HepG2 (cell line): ENCODE measurements at regions not wholly inside any gene's neighbourhood (a gene's known extent, or its start where the extent isn't known, plus 50 kb on each side); places are given as distances from the start of the nearest gene placed in this dataset.

Experiments
- CTCF ChIP-seq: sonication (generic); formaldehyde crosslinking; IDR thresholded peaks from 2 replicates; pipeline ENCODE4 v1.5.0; 2020; ENCODE audit warnings: mild to moderate bottlenecking, missing genetic modification reagents, moderate library complexity
- EZH2 ChIP-seq: conservative IDR thresholded peaks from 2 replicates; pipeline ENCODE4 v1.6.1; 2012; ENCODE audit warnings: mild to moderate bottlenecking, low read depth, low read length, moderate library complexity
- FOXK2 ChIP-seq: fragments of 450-650 bp; IDR thresholded peaks from 2 replicates; pipeline ENCODE4 v1.6.1; 2016
- MAZ ChIP-seq, 2 experiments: sonication (generic) in 1 of 2; formaldehyde crosslinking in 1 of 2; IDR thresholded peaks; 2 replicates each; pipeline versions ENCODE4 v1.5.0 to v1.6.1; 2012 to 2020; ENCODE audit warnings: low read depth in 2 of 2, mild to moderate bottlenecking in 2 of 2, borderline replicate concordance in 1 of 2, improper control_type of control experiment in 1 of 2, low read length in 1 of 2, missing genetic modification reagents in 1 of 2, moderate library complexity in 1 of 2
- NFKB2 ChIP-seq: sonication (generic); formaldehyde crosslinking; IDR thresholded peaks from 2 replicates; pipeline ENCODE4 v1.4.0; 2020; ENCODE audit warnings: missing genetic modification reagents, borderline replicate concordance
- PITX1 ChIP-seq: sonication (generic); formaldehyde crosslinking; IDR thresholded peaks from 2 replicates; pipeline ENCODE4 v1.5.1; 2020; ENCODE audit warnings: mild to moderate bottlenecking, missing genetic modification reagents
- TCF12 ChIP-seq, 2 experiments: fragments of 450-650 bp in 1 of 2; sonication (generic) in 1 of 2; formaldehyde crosslinking in 1 of 2; IDR thresholded peaks; 2 replicates each; pipeline versions ENCODE4 v1.6.1 to v1.8.0; 2017 to 2022; ENCODE audit warnings: antibody characterized with exemption in 1 of 2, mild to moderate bottlenecking in 1 of 2, missing genetic modification reagents in 1 of 2, moderate library complexity in 1 of 2
- YY1 ChIP-seq: IDR thresholded peaks from 2 replicates; pipeline ENCODE4 v1.6.1; 2011; ENCODE audit warnings: low read length, low read depth, moderate library complexity, mild to moderate bottlenecking; ENCODE audit not compliant: insufficient read depth, insufficient replicate concordance
- ZBTB39 ChIP-seq: sonication (generic); formaldehyde crosslinking; IDR thresholded peaks from 2 replicates; pipeline ENCODE4 v1.5.0; 2020; ENCODE audit warnings: missing genetic modification reagents

GRCh38 chrX:3950373-3950772, 236.9 kb upstream of the PRKX start:
- no peak for TF ChIP-seq CTCF (CRISPR knock-in tag)
- TF ChIP-seq NFKB2 (CRISPR knock-in tag): no peak
- TF ChIP-seq EZH2: no peak
- no peak for TF ChIP-seq FOXK2
- no peak for TF ChIP-seq PITX1 (CRISPR knock-in tag)
- no peak for TF ChIP-seq YY1
- no peak for TF ChIP-seq ZBTB39
- no peak for TF ChIP-seq TCF12 (IDR thresholded peaks at IDR 0.05)
- no peak for TF ChIP-seq TCF12 (CRISPR knock-in tag; IDR thresholded peaks at IDR 0.05)
- TF ChIP-seq MAZ (IDR thresholded peaks at IDR 0.05; ENCODE audit: borderline replicate concordance, low read depth, low read length): no peak
- no peak for TF ChIP-seq MAZ (CRISPR knock-in tag; IDR thresholded peaks at IDR 0.05; ENCODE audit: low read depth)
